NCI-H2227 treated with DMSO at 0.1 percent for 48 hours (cell line): ENCODE measurements at regions not wholly inside any gene's neighbourhood (a gene's known extent, or its start where the extent isn't known, plus 50 kb on each side); places are given as distances from the start of the nearest gene placed in this dataset.

Experiments
- DNase-seq: peaks from one replicate; lab custom pipeline; 2025; lab: John Stamatoyannopoulos, UW

DNA sequence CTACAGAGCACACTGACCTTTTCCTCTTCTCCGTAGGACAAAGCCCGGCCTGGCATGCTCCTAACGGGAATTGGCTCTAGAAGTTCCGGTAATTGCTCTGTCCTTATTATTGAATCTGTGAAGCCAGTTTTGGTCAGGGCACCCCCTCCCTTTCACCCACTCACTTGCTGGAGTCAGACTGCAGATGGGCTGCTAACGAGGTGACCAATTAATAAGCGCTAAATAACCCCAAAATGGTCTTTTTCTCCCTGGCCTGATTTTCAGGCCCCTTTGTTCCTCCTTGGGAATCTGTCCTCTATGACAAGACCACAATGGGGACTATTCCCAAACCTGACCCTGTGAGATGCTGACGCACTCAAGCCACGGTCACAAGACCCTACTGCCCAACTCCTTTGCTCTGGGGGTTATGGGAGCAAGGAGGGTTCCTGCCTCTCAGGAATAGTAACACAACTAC is 610.0 kb upstream of the CADM1 start:
- DNase-seq = no peak

DNA sequence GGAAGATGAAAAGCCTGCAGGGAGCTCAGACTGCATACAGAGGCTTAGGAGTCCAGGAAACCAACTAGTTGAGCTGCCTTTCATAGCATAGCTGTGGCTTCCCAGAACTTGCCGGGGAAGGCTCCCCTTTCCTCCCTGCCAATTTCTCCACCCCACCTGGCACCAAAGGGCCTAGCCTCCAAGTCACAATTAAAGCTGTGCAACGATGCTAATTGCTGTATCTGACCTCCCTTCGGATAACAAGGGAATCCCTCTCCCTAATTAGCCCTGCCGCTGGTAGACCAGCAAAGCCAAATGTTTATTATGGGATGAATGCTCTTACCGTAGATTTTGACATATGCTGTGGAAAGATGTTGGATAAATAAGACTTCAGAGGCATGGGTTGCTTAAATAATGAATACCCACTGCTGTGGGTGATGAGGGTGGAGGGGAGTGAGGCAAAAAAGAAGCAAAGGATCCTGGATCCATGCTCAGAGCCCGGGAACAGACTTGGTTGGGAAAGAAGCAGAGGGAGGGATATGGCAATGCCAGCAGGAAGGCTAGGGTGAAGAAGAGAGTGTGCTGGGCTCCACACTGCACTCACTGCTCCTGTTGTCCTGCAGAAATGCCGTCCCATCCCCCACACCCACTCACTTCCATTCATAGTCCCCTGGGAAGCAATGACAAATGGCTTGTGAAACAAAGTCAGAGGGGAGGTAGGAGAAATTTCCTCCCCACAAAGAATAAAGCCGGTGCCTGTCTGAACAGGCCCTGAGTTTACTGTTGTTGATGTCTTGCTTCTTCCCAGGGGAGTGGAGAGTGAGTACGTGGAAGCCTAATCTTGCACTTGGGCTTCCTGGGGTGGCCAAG is 608.1 kb upstream of the CADM1 start:
- no peak for DNase-seq

GRCh38 chr11:116111546-116111945 is 607.3 kb upstream of the CADM1 start:
- no peak for DNase-seq

DNA sequence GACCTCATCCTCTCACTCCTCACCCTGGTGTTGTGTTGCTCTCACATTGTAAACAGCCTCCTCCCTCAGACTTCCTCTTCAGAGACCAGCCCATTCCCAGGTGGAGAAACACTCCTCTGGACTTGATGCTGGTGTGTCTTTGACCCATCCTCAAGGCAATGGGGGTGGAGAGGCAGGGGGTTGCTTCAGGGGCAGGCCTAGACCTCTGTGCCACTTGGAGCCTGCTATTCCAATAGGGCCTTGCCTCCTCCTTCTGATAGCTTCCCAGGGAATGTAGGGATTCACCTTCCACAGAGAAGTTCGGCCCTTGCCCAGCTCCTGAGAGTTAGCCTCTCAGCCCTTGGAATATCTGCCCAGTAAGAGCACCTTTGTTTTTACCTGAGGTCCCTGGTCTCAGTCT is 606.6 kb upstream of the CADM1 start:
- no peak for DNase-seq

DNA sequence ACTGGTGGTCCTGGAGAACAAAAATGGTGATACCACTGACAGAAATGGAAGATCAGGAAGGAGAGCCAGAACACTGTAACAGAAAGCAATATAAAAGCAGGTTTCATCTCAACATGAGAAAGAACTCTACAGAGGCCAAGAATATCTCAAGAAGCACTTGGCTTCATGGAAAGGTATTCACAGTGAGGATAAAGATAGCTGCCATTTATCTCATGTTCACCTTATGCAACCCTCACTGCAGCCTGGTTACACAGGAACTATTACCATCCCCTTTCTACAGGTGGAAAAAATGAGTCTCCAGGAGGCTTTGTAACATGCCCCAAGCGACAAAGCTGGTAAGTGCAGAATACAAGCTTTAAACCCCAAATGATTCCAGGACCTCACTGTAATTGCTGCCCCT is 606.1 kb upstream of the CADM1 start:
- DNase-seq = no peak

GRCh38 chr11:116109228-116109627 is 605.0 kb upstream of the CADM1 start:
- DNase-seq = no peak

- no peak for DNase-seq
These were observed 603.9 kb upstream of the CADM1 start for GRCh38 chr11:116108161-116108560.

DNA sequence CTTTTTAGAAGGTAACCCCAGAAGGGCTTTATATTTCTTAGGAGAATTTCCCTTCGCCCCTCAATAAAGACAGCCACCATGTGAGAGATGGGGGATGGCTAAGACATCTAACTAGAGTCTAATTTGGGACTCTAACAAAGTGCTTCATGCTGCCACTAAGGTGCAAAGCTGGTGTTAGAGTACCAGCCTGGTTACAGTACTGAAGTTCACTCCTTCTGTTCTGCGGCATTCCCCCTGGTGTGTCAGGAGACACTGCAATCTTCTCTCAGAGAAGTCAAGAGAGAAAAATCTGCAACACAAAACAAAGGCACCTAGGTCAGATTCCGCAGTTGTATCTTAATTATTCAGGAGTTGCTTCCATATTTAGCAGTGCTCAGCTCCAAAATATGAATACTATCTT is 603.0 kb upstream of the CADM1 start:
- DNase-seq = no peak

GRCh38 chr11:116104498-116105174 is 600.4 kb upstream of the CADM1 start:
- DNase-seq = no peak

GRCh38 chr11:116101902-116102301 is 597.7 kb upstream of the CADM1 start:
- no peak for DNase-seq

- DNase-seq = no peak
These were observed 595.8 kb upstream of the CADM1 start for GRCh38 chr11:116100016-116100415.

DNA sequence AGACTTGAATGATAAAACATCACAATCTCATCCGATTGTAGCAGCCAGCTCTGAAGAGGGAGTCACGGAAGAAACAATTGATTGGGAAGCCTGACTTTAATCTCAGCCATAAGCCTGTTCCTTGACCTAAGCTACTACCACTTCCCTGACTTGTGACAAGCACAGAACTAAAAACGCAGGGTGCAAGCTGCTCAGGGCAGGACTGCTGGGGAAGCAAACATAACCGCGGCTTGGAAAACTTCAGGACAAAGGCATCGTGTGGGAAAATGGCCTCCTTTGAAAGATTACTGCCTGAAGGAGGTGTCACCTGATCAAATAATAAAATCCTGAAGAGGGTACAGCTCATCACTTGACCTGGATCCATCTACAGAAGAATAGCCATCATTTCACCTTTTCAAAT is 595.3 kb upstream of the CADM1 start:
- no peak for DNase-seq

DNA sequence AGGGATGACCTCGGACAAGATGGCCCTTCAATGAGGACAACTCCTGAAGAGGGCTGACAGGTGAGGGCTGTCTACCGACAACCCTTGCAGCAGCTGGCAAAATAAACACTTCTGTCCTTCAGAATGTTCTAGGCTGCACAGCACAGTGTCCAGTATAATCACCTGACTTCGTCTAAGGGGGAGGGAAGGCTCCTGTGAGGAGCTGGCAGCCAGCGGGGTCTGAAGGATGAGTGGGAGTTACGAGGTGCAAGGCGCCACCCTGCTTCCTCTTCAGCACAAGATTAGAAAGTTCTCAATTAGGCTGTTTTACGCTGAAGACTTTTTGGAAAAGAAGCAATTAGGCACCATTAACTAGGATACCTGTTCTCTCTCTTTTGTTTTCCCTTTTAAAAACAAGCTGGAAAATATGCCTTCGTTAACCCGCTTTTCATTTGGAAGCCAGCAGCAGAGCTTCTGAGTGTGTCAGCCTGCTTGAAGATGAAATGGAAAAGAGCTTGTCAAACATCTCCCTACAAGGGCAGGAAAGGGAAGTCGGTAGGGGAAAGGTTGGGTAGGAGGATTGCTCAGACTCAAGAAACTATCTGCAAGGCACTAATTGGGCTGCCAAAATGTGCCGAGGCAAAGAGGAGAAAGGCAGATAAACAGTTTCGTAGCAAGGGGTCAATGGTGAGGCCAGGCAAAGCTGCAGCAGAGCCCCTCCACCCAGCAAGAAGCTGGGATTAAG is 592.2 kb upstream of the CADM1 start:
- DNase-seq = no peak

- no peak for DNase-seq
These were observed 589.5 kb upstream of the CADM1 start for GRCh38 chr11:116093481-116094270.

- no peak for DNase-seq
These were observed 588.9 kb upstream of the CADM1 start for GRCh38 chr11:116093065-116093464.

- no peak for DNase-seq
These were observed 582.2 kb upstream of the CADM1 start for GRCh38 chr11:116086426-116086825.

- DNase-seq = no peak
These were observed 580.9 kb upstream of the CADM1 start for GRCh38 chr11:116085031-116085635.

DNA sequence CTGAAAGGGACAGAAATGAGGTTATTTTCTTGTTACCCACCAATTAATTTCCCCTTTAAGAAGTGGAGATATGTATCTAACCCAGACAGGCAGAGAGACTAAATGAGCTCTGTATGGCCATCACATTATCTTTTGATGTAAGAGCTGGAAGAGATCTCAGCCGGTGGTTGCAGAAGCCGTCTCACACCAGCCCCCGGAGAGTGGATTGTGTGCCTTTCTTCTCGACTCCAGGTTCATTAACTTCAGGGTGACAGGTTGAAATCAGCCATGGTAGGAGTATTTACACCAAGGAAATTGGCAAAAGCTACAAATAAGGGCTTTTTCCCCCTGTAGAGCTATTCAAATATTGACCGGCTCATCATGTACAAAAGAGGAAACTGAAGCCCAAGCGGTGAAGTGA is 580.3 kb upstream of the CADM1 start:
- no peak for DNase-seq

DNA sequence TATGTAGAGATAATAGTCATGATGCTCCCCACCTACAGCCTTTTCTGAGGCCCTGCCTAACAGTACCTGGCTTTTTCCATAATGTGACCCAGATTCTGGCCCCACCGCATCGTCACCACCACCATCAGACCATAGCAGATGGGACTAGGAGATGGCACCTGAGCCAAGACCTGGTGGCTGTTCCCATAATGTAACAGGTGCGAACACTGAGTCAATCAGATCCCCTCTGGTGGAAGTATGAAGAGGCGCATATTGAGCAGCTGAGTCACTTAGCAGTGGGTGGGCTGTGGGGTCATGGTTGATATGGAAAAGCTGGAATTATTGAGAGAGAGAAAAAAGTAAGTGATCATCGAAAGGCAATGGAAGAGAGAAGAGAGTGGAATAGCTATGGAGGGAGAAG is 578.0 kb upstream of the CADM1 start:
- DNase-seq = no peak

- DNase-seq = no peak
These were observed 575.4 kb upstream of the CADM1 start for GRCh38 chr11:116079580-116079979.

DNA sequence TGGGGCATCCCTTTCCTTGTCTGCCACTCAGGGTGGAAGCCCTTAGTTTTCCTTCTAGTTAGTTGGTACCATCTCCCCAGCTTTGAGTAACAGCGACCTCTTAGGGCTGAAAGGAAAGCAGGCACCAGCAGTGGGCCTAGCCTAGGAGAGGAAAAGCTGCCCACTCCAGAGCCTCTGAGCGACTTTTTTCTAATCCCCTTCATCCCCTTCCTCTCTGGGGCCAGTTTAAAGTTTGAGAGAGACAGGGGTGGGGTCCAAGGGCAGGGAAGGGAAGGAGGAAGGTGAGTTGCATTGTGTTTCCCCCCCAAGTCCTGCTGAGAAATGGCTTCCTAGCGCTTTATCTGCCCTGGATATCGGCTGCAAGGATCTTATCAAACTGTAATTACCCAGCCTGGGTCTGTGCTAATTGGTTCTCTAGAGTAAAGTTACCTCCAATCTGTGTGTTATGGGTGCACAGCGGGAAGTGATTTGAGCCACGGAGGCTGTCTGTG is 573.9 kb upstream of the CADM1 start:
- peak; percentile 22 for DNase-seq
